ENCODE measurements at regions not wholly inside any gene's neighbourhood (a gene's known extent, or its start where the extent isn't known, plus 50 kb on each side); places are given as distances from the start of the nearest gene placed in this dataset.
"Not testable (repeated sequence)": the region's sequence is repeated elsewhere in the genome, so short reads cannot be mapped to it uniquely, and the experiment has no call there.

- DNase-seq (ENCODE audit: low read depth in 3 of 3): no peak
These were observed 621.3 kb downstream of the ETS1 start for GRCh38 chr11:127965939-127966668.

- no peak for DNase-seq (ENCODE audit: low read depth in 3 of 3)
These were observed 624.9 kb downstream of the ETS1 start for GRCh38 chr11:127962416-127962815.

- no peak for DNase-seq (ENCODE audit: low read depth in 3 of 3)
These were observed 637.2 kb downstream of the ETS1 start for GRCh38 chr11:127950162-127950561.

GRCh38 chr11:127943763-127944162 is 643.6 kb downstream of the ETS1 start:
- no peak for DNase-seq (ENCODE audit: low read depth in 3 of 3)

GRCh38 chr11:127943152-127943551 is 644.2 kb downstream of the ETS1 start:
- DNase-seq (ENCODE audit: low read depth in 3 of 3): no peak

- not testable (repeated sequence) for DNase-seq (ENCODE audit: low read depth in 3 of 3)
These were observed 645.8 kb downstream of the ETS1 start for GRCh38 chr11:127941554-127941953.

GRCh38 chr11:127939000-127939399 is 648.4 kb downstream of the ETS1 start:
- no peak for DNase-seq (ENCODE audit: low read depth in 3 of 3)

- no peak for DNase-seq (ENCODE audit: low read depth in 3 of 3)
These were observed 652.3 kb downstream of the ETS1 start for GRCh38 chr11:127935081-127935480.

GRCh38 chr11:127933961-127934360 is 653.4 kb downstream of the ETS1 start:
- DNase-seq (ENCODE audit: low read depth in 3 of 3): not testable (repeated sequence)

GRCh38 chr11:127931803-127932202 is 655.6 kb downstream of the ETS1 start:
- no peak for DNase-seq (ENCODE audit: low read depth in 3 of 3)

GRCh38 chr11:127926721-127927120 is 660.6 kb downstream of the ETS1 start:
- DNase-seq (ENCODE audit: low read depth in 3 of 3): no peak

GRCh38 chr11:127925475-127925874 is 661.9 kb downstream of the ETS1 start:
- DNase-seq (ENCODE audit: low read depth in 3 of 3): no peak

- no peak for DNase-seq (ENCODE audit: low read depth in 3 of 3)
These were observed 668.0 kb downstream of the ETS1 start for GRCh38 chr11:127919206-127920000.

- DNase-seq (ENCODE audit: low read depth in 3 of 3): no peak
These were observed 685.0 kb downstream of the ETS1 start for GRCh38 chr11:127902382-127902781.

GRCh38 chr11:127898422-127899365 is 688.7 kb downstream of the ETS1 start:
- no peak for DNase-seq (ENCODE audit: low read depth in 3 of 3)

- no peak for DNase-seq (ENCODE audit: low read depth in 3 of 3)
These were observed 691.6 kb downstream of the ETS1 start for GRCh38 chr11:127895776-127896175.

GRCh38 chr11:127894316-127894715 is 693.0 kb downstream of the ETS1 start:
- no peak for DNase-seq (ENCODE audit: low read depth in 3 of 3)

- DNase-seq (ENCODE audit: low read depth in 3 of 3): no peak
These were observed 697.2 kb downstream of the ETS1 start for GRCh38 chr11:127890030-127890615.

- DNase-seq (ENCODE audit: low read depth in 3 of 3): no peak
These were observed 699.0 kb downstream of the ETS1 start for GRCh38 chr11:127888386-127888785.

- no peak for DNase-seq (ENCODE audit: low read depth in 3 of 3)
These were observed 712.2 kb downstream of the ETS1 start for GRCh38 chr11:127875131-127875530.

GRCh38 chr11:127873478-127873877 is 713.9 kb downstream of the ETS1 start:
- no peak for DNase-seq (ENCODE audit: low read depth in 3 of 3)

GRCh38 chr11:127866109-127866508 is 721.2 kb downstream of the ETS1 start:
- no peak for DNase-seq (ENCODE audit: low read depth in 3 of 3)
